ENCODE measurements at regions not wholly inside any gene's neighbourhood (a gene's known extent, or its start where the extent isn't known, plus 50 kb on each side); places are given as distances from the start of the nearest gene placed in this dataset.
A peak's percentile ranks its signal among the peaks of the same experiment; 100 is the strongest.

GRCh38 chr1:8202182-8202905 is 115.6 kb upstream of the SLC45A1 start:
- DNase-seq, result peak; percentile 18

GRCh38 chr1:8201331-8201861 is 116.5 kb upstream of the SLC45A1 start:
- no peak for DNase-seq

DNA sequence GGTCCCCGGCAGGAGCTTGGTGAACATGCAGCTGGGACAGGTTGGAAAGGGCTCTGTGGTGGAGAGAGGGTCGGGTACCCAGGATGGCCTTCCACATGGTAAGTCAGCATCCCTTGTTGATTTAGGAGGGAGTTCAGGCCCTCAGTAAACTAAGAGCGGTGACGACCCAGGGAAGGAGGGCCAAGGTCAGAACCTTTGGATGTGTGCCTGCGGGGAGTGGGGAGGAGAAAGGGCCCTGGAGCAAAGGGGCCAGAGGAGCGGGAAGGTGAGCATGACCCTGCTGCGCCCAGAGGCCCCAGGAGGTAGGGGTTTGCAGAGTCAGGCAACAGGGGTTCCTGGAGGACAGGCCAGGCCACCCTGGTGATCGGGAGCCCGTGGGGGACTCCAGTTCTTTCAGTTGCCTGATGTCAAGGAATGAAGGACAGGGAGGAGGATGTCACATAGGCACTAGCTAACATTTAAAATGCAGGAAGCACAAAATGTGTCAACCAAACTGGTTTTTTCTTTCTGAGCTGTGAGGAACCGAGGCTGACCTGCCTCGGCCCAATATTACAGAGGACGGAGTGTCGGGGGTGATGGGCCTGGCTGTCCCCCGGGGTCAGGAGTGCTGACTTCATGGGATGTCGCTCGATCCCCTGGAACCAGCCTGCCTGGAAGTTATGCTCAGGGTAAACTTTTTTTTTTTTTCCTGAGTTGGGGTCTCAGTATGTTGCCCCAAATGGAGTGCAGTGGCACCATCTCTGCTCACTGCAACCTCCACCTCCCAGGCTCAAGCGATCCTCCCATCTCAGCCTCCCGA is 117.4 kb upstream of the SLC45A1 start:
- no peak for DNase-seq

GRCh38 chr1:8198522-8198921 is 119.4 kb upstream of the SLC45A1 start:
- no peak for DNase-seq

DNA sequence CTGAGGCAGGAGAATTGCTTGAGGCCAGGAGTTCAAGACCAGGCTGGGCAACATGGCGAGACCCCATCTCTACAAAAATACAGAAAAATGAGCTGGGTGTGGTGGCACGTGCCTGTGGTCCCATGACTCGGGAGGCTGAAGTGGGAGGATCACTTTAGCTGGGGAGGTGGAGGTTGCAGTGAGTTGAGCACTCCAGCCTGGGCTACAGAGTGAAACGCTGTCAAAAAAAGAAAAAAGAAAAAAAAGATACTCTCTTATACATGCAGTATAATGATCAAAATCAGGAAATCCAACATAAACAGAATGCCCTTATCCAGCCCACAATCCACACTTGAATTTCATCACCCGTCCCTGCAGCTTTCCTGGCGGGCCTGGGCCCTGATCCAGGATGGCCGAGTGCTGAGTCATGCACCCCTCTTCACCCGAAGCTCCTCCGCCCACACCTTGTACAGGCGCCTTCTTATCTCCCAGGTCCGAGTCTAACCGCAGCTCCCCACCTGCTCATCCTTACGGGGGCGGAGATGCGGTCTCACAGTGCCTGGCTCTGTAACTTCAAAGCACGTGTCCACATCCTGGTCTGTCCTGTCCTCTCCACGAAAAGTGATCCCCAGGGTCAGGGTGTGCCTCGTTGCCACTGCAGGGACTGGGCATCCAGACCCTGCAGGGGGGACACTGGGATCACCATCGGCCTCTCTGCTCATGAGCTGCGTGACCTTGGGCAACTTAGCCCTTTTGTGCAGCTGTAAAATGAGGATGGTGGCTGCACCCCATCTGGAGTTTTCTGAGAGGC is 120.2 kb upstream of the SLC45A1 start:
- DNase-seq, result peak; percentile 53

GRCh38 chr1:8194481-8195227 is 123.3 kb upstream of the SLC45A1 start:
- DNase-seq, result peak; percentile 28

DNA sequence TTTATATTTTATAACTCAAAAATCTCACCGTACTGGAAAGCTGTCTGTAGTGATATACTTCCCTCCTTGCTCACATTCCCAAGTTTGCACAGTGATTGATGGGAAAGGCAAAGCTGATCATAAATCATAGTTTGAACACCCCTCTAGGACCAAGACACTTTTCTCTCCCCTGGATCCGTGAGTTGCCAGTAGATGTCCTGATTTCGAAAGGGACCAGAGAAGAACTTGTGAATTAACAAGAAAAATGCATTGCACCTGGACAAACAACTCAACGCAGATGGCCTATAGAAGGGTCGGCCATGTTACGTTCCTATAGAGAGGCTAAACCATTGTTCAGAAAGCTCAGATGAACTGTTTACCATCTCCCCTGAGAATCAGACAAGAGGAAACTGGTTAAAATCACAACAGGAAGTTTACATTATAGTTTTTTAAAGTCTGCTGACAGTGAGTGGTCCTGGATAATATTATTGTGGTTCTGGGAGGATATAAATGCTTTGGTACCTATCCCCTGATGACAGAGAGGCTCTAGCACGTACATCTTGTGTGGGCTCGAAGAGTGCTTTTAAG is 124.0 kb upstream of the SLC45A1 start:
- DNase-seq, result no peak

DNA sequence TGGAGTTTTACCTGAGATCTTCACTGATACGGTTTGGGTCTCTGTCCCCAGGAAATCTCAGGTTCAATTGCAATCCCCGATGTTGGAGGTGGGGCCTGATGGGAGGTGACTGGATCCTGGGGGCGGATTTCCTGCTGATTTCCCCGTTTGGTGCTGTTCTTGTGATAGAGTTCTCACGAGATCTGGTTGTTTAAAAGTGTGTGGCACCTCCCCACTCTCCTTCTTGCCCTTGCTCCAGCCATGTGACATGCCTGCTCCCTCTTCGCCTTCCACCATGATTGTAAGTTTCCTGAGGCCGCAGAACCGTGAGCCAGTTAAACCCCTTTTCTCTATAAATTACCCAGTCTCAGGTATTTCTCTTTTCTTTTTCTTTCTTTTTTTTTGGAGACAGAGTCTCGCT is 126.4 kb upstream of the SLC45A1 start:
- no peak for DNase-seq

- no peak for DNase-seq
Observed at GRCh38 chr1:8189931-8190483, 127.9 kb upstream of the SLC45A1 start.

GRCh38 chr1:8185400-8185799 is 132.5 kb upstream of the SLC45A1 start:
- DNase-seq, result no peak

- no peak for DNase-seq
Observed at GRCh38 chr1:8184301-8184700, 133.6 kb upstream of the SLC45A1 start.

DNA sequence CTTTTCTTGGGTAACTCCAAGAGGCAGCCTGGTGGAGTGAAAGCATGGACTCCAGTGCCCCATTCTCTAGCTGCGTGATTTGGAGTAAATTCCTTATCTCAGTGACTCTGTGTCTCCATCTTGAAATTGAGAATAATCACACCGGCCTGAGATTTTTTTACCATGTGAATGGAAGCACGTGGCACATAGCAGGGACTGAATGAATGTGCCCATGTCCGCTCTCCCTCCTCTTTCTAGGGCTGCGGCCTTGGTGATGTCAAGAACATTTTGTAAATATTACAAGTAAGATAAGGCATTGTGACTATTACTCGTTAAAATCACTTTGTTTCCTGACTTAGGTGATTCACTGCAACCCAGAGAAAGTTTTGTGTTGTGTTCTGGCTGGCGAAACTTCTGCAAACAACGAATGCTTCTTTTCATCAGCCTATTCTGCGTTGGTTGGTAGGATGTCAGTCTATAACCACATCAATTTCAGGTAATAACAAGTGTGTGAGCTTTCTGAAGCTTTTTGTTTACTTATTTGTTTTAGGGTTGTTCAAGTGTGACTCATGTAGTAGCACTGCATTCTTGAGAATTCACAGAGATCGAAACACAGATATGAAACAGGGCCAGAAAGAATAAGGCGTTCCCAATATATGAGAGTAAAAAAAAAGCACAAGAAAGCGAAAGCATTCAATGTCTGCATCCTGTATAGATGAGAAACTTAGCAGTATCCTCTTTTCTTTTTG is 135.7 kb upstream of the SLC45A1 start:
- no peak for DNase-seq

DNA sequence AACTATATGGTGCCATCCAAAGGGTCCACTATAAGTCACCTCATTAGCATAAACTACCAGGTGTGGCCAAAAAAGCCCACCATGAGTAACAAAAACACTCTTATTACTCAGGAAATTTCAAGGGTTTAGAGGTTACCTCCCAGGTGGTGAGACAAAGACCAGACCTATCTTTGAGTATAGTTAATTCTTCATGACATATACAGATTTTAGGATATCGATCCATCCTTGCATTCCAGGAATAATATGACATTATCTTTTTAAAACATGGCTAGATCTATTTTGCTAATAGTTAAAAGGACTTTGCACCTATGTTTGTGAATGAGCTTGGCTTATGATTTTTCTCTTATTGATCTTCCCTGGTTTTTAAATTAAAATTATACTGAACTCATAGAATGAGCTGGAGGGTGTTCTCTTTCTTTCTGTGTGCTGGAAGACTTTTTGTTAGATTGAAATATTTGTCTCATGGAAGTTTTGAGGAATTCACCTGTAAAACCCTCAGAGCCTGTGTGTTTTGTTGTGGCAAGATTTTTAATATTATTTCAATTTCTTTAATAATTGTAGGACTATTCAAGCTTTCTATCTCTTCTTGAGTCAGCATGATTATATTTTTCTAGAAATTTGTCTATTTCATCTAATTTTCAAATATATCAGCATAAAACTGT is 138.7 kb upstream of the SLC45A1 start:
- DNase-seq, result no peak

DNA sequence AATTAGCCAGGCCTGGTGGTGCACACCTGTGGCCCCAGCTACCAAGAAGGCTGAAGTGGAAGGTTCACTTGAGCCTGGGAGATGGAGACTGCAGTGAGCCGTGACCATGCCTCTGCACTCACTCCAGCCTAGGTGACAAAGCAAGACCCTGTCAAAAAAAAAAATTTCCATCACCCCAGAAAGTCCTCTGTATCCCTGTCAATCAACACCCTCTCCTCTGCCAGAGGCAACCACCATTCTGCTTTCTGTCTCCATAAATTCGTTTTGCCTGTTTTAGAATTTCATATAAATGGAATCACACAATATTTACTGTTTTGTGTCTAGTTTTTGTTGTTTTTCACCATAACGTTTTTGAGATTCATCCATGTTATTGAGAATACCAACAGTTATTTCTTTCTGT is 141.6 kb upstream of the SLC45A1 start:
- no peak for DNase-seq

DNA sequence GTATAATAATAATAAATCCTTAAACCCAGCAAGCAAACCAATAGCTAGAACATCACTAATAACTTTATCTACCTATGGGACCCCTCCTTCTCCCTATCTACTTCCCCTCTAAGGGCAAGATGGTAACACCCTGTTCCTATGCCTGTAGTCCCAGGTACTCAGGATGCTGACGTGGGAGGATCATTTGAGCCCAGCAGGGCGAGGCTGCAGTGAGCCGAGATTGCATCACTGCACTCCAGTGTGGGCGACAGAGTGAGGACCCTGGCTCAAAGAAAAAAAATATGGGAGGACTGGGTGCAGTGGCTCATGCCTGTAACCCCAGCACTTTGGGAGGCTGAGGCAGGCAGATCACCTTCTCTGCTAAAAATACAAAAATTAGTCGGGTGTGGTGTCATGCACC is 143.1 kb upstream of the SLC45A1 start:
- DNase-seq, result no peak

- DNase-seq, result no peak
Observed at GRCh38 chr1:8171751-8172464, 145.8 kb upstream of the ERRFI1 start.

GRCh38 chr1:8170059-8170835 is 144.1 kb upstream of the ERRFI1 start:
- DNase-seq, result no peak

DNA sequence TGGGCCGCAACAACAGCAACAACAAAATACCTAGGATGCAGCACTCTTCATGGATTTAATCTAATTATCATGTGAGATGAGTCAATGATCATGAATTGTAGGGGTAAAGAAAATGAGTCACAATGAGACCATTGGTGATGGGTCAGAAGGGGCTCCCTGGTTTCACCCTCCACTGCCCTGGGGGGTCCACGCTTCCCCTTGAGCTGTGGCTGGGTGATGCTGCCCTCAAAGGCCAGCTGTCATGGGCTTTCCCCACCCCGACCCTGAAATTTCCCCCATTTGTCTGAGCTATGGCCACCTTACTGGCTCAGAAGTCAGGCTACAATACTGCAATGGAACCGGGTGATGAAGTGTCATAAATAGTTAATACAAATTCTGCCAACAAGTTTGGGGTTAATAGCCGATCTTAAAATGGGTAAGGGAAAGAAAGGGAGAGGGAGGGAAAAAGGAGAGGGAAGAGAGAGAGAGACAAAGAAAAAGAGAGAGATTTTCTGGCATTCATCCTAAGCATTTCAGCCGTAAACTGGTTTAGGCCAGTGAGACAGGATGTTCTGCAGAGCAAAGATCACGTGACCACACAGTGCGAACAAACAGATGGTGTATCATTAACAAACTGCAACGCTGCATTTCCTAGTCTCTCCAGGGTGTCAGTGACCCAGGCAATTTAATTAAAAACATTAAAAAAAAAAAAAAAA is 143.4 kb upstream of the ERRFI1 start:
- peak; percentile 95 for DNase-seq

DNA sequence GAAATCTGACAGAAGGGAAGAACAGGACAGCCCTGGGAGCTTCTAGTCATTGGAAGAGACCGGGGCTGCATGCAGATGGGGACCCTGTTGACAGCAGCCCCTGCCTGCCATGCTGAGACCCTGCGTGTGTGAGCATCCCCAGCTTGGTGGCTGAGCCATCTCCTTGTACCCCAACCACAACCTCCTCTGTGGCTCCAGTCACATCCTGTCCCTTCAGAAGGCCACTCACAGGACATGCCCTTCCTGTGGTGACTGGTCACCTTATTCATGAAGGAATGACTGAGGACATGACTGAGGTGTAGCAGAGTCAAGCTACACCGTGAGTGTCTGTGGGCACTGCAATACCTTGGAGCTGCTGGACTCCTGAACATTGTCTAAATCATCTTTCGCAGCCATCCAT is 141.8 kb upstream of the ERRFI1 start:
- no peak for DNase-seq

Measured in NCI-H2029 (cell line).